PC-9 (cell line): ENCODE measurements at regions not wholly inside any gene's neighbourhood (a gene's known extent, or its start where the extent isn't known, plus 50 kb on each side); places are given as distances from the start of the nearest gene placed in this dataset.

Source experiments
- EZH2 ChIP-seq: fragments of 200-600 bp; sonication (generic); IDR thresholded peaks from 2 replicates; pipeline ENCODE4 v1.8.0; 2017; ENCODE audit warnings: antibody characterized with exemption, low read depth
- TF ChIP-seq, protein P1 (sequence below): fragments of 200-600 bp; sonication (generic); conservative IDR thresholded peaks from 2 replicates; pipeline ENCODE4 v1.6.1; 2017; ENCODE audit warnings: mixed run types, antibody characterized with exemption, mild to moderate bottlenecking, moderate library complexity

DNA sequence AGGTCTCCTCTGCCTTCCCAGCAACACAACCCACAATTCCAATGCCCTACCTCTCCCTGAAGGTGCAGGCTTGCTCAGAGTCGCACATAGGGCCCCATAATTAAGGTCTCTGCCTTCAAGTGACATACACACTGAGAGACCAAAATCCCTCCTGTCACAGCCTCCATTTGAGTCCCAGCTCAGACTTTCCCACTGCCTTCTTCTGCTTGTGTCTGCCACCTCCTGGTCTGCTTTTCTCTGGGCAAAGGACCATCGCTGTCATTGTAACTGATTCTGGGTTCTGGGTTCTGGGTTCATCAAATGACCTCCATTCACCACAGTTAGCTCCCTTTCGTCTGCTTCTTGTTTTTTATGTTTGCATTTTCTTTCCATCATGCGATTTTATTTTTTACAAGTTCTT is 119.2 kb upstream of the ATP1B1 start:
- TF ChIP-seq, protein P1, sequence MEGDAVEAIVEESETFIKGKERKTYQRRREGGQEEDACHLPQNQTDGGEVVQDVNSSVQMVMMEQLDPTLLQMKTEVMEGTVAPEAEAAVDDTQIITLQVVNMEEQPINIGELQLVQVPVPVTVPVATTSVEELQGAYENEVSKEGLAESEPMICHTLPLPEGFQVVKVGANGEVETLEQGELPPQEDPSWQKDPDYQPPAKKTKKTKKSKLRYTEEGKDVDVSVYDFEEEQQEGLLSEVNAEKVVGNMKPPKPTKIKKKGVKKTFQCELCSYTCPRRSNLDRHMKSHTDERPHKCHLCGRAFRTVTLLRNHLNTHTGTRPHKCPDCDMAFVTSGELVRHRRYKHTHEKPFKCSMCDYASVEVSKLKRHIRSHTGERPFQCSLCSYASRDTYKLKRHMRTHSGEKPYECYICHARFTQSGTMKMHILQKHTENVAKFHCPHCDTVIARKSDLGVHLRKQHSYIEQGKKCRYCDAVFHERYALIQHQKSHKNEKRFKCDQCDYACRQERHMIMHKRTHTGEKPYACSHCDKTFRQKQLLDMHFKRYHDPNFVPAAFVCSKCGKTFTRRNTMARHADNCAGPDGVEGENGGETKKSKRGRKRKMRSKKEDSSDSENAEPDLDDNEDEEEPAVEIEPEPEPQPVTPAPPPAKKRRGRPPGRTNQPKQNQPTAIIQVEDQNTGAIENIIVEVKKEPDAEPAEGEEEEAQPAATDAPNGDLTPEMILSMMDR, result no peak
- no peak for TF ChIP-seq EZH2
